Thyroid gland (tissue), 4 donors: ENCODE measurements at regions not wholly inside any gene's neighbourhood (a gene's known extent, or its start where the extent isn't known, plus 50 kb on each side); places are given as distances from the start of the nearest gene placed in this dataset.

Experiments used
- DNase-seq, 2 donors: peaks; one replicate each; pipeline ENCODE4 v3.0.0-alpha.2; 2019
- H3K27ac ChIP-seq, 3 donors: fragments of 200-600 bp; sonication (generic); 1 replicate in 2 of 3; 2 replicates in 1 of 3; pipeline ENCODE4 v1.5.1; 2016 to 2019; ENCODE audit warnings: mild to moderate bottlenecking in 1 of 3, moderate library complexity in 1 of 3
- H3K27me3 ChIP-seq: fragments of 200-600 bp; sonication (generic); one replicate; pipeline ENCODE4 v1.5.1; 2019
- H3K36me3 ChIP-seq, 2 donors: fragments of 200-600 bp; sonication (generic); one replicate each; pipeline ENCODE4 v1.5.1; 2016 to 2019
- H3K4me1 ChIP-seq, 2 donors: fragments of 200-600 bp; sonication (generic); one replicate each; pipeline ENCODE4 v1.5.1; 2017 to 2019
- H3K4me3 ChIP-seq, 3 donors: fragments of 200-600 bp; sonication (generic); replicated peaks in 1 of 3; 1 replicate in 2 of 3; 2 replicates in 1 of 3; pipeline ENCODE4 v1.5.1; 2016; ENCODE audit warnings: mild to moderate bottlenecking in 1 of 3
- H3K9me3 ChIP-seq: fragments of 200-600 bp; sonication (generic); one replicate; pipeline ENCODE4 v1.5.1; 2017
- CTCF ChIP-seq, 6 experiments: fragments of 200-600 bp in 3 of 6; fragments of 450-650 bp in 3 of 6; sonication (generic) in 3 of 6; IDR thresholded peaks; one replicate each; pipeline ENCODE4 v1.5.1; 2016 to 2019; ENCODE audit warnings: antibody characterized with exemption in 6 of 6, mild to moderate bottlenecking in 2 of 6, inconsistent platforms in 1 of 6, moderate library complexity in 1 of 6
- POLR2A ChIP-seq, 2 donors: fragments of 450-650 bp; IDR thresholded peaks; one replicate each; pipeline ENCODE4 v1.6.1; 2017; ENCODE audit warnings: antibody characterized with exemption in 2 of 2, mild to moderate bottlenecking in 2 of 2, moderate library complexity in 1 of 2
- WGBS, 2 donors: methylation state at CpG; one replicate each; pipeline ENCODE4 v1.1.5; 2017; 5-methylcytosine and 5-hydroxymethylcytosine counted together
- intact Hi-C: fragments of 100-400 bp; cut with DNase I; formaldehyde crosslinking; loops from one replicate; pipeline ENCODE4 v1.15.1; 2023

DNA sequence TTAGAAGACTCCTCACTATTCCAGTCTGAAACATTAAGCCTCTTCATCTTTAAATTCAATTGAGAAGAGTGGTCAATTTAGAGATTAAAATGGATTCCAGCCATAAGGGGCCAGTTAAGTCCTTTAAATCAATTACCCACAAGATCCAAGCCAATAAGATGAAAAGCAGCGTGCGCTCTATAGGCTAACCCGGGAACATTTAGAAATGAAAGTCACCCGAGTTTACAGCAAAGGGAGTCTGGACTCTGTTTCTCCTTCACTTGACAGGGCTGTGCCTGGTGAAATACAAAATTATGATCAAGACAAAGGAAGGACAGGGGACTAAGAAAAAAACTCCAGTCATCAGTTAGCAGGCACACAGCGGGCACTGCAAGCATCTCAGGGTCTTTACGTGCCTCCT lies 393.7 kb downstream of the QKI start:
- no peak for DNase-seq
- Histone ChIP-seq H3K36me3 (no peaks in the 10 kb centered on the region), H3K27ac (no peak overlapping the region), H3K4me1 (no peaks in the 10 kb centered on the region), H3K4me3 (no peak overlapping the region), H3K9me3 (no peaks in the 10 kb centered on the region), H3K27me3 (no peaks in the 10 kb centered on the region)
- 93 to 94% methylated on average over 6 of the region's 6 CpGs for WGBS, 2 donors
- intact Hi-C loops, result no loop called here
- no peak for TF ChIP-seq POLR2A (IDR thresholded peaks at IDR 0.05)
- no peak for TF ChIP-seq CTCF (IDR thresholded peaks at IDR 0.05)

DNA sequence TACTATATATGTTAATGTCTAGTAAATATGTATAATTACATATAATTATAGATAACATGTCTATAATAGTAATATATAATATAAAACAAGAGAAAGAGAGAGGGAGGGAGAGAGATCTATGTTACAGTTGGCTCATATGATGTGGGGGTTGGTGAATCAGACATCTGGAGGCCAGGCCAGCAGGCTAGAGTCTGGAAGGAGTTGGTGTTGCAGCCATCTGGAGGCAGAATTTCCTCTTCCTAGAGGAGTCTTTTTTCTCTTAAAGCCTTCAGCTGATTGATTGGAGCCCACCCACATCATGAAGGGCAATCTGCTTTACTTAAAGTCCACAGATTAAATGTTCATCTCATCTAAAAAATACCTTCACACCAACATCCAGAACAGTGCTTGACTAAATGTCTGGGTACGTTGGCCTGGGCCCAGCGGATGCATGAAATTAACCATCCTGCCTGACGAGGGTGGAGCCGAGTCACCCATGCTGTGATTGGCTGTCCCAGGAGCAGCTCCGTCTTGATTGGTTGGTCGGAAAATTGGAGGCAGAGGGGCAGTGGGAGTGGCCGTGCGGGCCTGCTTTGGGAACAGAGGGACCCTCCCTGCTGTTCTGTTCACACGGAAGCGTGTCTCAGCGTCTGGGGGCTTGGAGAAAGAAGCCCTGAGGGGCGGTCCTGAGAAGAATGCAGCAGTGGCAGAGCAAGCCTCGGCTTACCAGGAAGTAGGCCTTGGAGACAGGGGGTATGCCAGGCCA lies 392.4 kb downstream of the QKI start:
- intact Hi-C loops, result no loop called here
- H3K27ac ChIP-seq, result no peak overlapping the region
- no peaks in the 10 kb centered on the region for H3K4me1 ChIP-seq
- H3K9me3 ChIP-seq, result no peaks in the 10 kb centered on the region
- WGBS, 2 donors, result 95% methylated on average over 13 of the region's 13 CpGs
- DNase-seq, result no peak
- TF ChIP-seq CTCF (IDR thresholded peaks at IDR 0.05) (no peak), POLR2A (IDR thresholded peaks at IDR 0.05) (no peak)
- H3K4me3 ChIP-seq, result no peak overlapping the region
- no peaks in the 10 kb centered on the region for H3K27me3 ChIP-seq
- no peaks in the 10 kb centered on the region for H3K36me3 ChIP-seq

GRCh38 chr6:163804991-163805390 lies 390.5 kb downstream of the QKI start:
- TF ChIP-seq POLR2A (IDR thresholded peaks at IDR 0.05) (no peak), CTCF (IDR thresholded peaks at IDR 0.05) (no peak)

DNA sequence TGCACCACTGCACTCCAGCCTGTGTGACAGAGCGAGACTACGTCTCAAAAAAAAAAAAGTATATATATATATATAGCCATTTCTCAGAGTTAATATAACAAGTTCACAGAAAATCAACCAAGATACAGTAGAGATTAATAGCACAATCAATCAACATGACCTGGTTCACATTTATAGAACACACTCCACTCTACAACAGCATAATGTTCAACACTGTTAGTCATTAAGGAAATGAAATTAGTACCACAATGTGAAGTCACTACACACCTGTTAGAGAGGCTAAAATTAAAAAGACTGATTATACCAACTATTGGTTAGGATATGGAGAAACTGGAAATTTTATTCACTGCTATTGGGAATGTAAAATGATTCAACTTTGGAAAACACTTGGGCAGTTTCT lies 387.7 kb downstream of the QKI start:
- Histone ChIP-seq H3K4me3 (no peak overlapping the region), H3K27ac (no peak overlapping the region), H3K9me3 (no peaks in the 10 kb centered on the region), H3K36me3 (no peaks in the 10 kb centered on the region), H3K27me3 (no peaks in the 10 kb centered on the region), H3K4me1 (no peaks in the 10 kb centered on the region)
- TF ChIP-seq POLR2A (IDR thresholded peaks at IDR 0.05) (no peak), CTCF (IDR thresholded peaks at IDR 0.05) (no peak)
- DNase-seq, result no peak
- intact Hi-C loops, result no loop called here
- 97 to 98% methylated on average over 2 of the region's 2 CpGs for WGBS, 2 donors

More at GRCh38 chr6:163804991-163805390, 390.5 kb downstream of the QKI start:
- Histone ChIP-seq H3K4me3 (no peak overlapping the region), H3K9me3 (no peaks in the 10 kb centered on the region), H3K27ac (no peak overlapping the region), H3K4me1 (no peaks in the 10 kb centered on the region), H3K27me3 (no peaks in the 10 kb centered on the region), H3K36me3 (no peaks in the 10 kb centered on the region)
- WGBS, 2 donors, result 85 to 89% methylated on average over 8 of the region's 8 CpGs
- no peak for DNase-seq
- intact Hi-C loops, result no loop called here

GRCh38 chr6:163797296-163797845 lies 382.9 kb downstream of the QKI start:
- Histone ChIP-seq H3K36me3 (no peaks in the 10 kb centered on the region), H3K4me1 (no peaks in the 10 kb centered on the region), H3K9me3 (no peaks in the 10 kb centered on the region), H3K27ac (no peak overlapping the region), H3K27me3 (no peaks in the 10 kb centered on the region), H3K4me3 (no peak overlapping the region)
- DNase-seq, result no peak
- TF ChIP-seq POLR2A (IDR thresholded peaks at IDR 0.05) (no peak), CTCF (IDR thresholded peaks at IDR 0.05) (no peak)
- intact Hi-C loops, result no loop called here
- WGBS, 2 donors, result 82 to 85% methylated on average over 3 of the region's 3 CpGs
